GM12891 (cell line): ENCODE measurements at regions not wholly inside any gene's neighbourhood (a gene's known extent, or its start where the extent isn't known, plus 50 kb on each side); places are given as distances from the start of the nearest gene placed in this dataset.

ENCODE experiments used
- PAX5 ChIP-seq: IDR thresholded peaks from 2 replicates; pipeline ENCODE4 v1.6.1; 2011; ENCODE audit warnings: low read length, moderate library complexity, mild to moderate bottlenecking; ENCODE audit not compliant: insufficient read depth, severe bottlenecking
- POLR2A ChIP-seq: IDR thresholded peaks from 2 replicates; pipeline ENCODE4 v1.6.1; 2011; ENCODE audit warnings: low read depth, low read length, control low read depth
- POLR2AphosphoS5 ChIP-seq: IDR thresholded peaks from 2 replicates; pipeline ENCODE4 v1.6.1; 2011; ENCODE audit warnings: low read depth, low read length, control low read depth
- POU2F2 ChIP-seq: IDR thresholded peaks from 2 replicates; pipeline ENCODE4 v1.6.1; 2011; ENCODE audit warnings: low read depth, mild to moderate bottlenecking, control low read depth, low read length, moderate library complexity
- SPI1 ChIP-seq: IDR thresholded peaks from 2 replicates; pipeline ENCODE4 v1.6.1; 2011; ENCODE audit warnings: low read depth, low read length, control low read depth
- TAF1 ChIP-seq: IDR thresholded peaks from 2 replicates; pipeline ENCODE4 v1.6.1; 2011; ENCODE audit warnings: low read depth, low read length, control low read depth

GRCh38 chr18:60069145-60069544, 169.3 kb downstream of the PMAIP1 start:
- TF ChIP-seq POLR2AphosphoS5: no peak
- no peak for TF ChIP-seq POLR2A
- TF ChIP-seq PAX5: no peak
- no peak for TF ChIP-seq TAF1
- no peak for TF ChIP-seq SPI1
- no peak for TF ChIP-seq POU2F2
